Activated CD8-positive, alpha-beta T cell treated with anti-CD3 and anti-CD28 coated beads for 36 hours (primary cell): ENCODE measurements at regions not wholly inside any gene's neighbourhood (a gene's known extent, or its start where the extent isn't known, plus 50 kb on each side); places are given as distances from the start of the nearest gene placed in this dataset.
"Not testable (repeated sequence)": the region's sequence is repeated elsewhere in the genome, so short reads cannot be mapped to it uniquely, and the experiment has no call there.

Source experiments
- ATAC-seq: fragments of 200-7000 bp; cut with Tn5 transposase; one replicate; pipeline ENCODE4 v1.10.0; 2021; ENCODE audit warnings: mild to moderate bottlenecking, moderate library complexity
- CTCF ChIA-PET: fragments of 350-600 bp; sonication (Branson Sonifier 250); formaldehyde crosslinking; loops from one replicate; lab custom pipeline; 2021; ENCODE audit warnings: antibody characterized with exemption; lab: Charles Lee
- POLR2A ChIA-PET: fragments of 350-600 bp; sonication (Branson Sonifier 250); formaldehyde crosslinking; loops from one replicate; lab custom pipeline; 2021; ENCODE audit warnings: antibody characterized with exemption; lab: Charles Lee
- DNase-seq: peaks from one replicate; pipeline ENCODE4 v3.0.0-alpha.2; 2020
- H3K27ac Mint-ChIP-seq: one replicate; pipeline ENCODE4 v1.8.0; 2021; ENCODE audit warnings: mild to moderate bottlenecking, mixed read lengths
- H3K27me3 Mint-ChIP-seq: one replicate; pipeline ENCODE4 v1.8.0; 2021; ENCODE audit warnings: mixed read lengths
- H3K36me3 Mint-ChIP-seq: one replicate; pipeline ENCODE4 v1.8.0; 2021; ENCODE audit warnings: low read depth, mixed read lengths
- H3K4me1 Mint-ChIP-seq: one replicate; pipeline ENCODE4 v1.8.0; 2021; ENCODE audit warnings: low read depth, mixed read lengths
- H3K4me3 Mint-ChIP-seq: one replicate; pipeline ENCODE4 v1.8.0; 2021; ENCODE audit warnings: mild to moderate bottlenecking, moderate library complexity, mixed read lengths
- H3K9me3 Mint-ChIP-seq: one replicate; pipeline ENCODE4 v1.8.0; 2021; ENCODE audit warnings: mixed read lengths
- intact Hi-C: fragments of 100-400 bp; cut with micrococcal nuclease; formaldehyde crosslinking; loops from one replicate; pipeline ENCODE4 v1.10.0; 2022
- TF ChIP-seq, protein P1 (sequence below): fragments of 200-600 bp; IDR thresholded peaks from one replicate; pipeline ENCODE4 v1.8.0; 2022; ENCODE audit warnings: antibody characterized with exemption, mild to moderate bottlenecking

DNA sequence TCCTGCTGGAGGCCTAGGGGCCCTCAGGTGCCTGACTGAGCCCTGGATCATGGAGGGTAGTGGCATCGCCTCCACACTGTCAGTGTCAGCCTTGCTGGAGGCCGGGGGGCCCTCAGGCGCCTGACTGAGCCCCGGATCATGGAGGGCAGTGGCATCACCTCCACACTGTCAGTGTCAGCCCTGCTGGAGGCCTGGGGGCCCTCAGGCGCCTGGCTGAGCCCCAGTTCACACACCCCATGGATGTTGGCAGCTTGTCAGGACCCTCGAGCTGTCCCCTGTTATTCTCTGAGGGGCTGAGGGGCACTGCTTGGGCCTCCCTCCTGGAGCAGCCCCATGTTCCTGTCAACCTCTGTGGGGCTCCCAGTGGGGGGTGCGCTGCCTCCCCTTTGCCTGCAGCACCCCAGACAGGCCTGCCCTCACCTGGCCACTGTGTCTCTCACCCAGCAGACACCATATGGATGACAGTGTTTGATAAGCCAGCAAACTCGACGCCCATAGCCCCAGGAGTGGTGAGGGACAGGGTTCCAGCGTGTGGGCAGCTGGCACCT is 197.6 kb downstream of the LIPI start:
- no peaks in the 10 kb centered on the region for H3K27me3 Mint-ChIP-seq
- intact Hi-C loops, result no loop called here
- TF ChIP-seq, protein P1, sequence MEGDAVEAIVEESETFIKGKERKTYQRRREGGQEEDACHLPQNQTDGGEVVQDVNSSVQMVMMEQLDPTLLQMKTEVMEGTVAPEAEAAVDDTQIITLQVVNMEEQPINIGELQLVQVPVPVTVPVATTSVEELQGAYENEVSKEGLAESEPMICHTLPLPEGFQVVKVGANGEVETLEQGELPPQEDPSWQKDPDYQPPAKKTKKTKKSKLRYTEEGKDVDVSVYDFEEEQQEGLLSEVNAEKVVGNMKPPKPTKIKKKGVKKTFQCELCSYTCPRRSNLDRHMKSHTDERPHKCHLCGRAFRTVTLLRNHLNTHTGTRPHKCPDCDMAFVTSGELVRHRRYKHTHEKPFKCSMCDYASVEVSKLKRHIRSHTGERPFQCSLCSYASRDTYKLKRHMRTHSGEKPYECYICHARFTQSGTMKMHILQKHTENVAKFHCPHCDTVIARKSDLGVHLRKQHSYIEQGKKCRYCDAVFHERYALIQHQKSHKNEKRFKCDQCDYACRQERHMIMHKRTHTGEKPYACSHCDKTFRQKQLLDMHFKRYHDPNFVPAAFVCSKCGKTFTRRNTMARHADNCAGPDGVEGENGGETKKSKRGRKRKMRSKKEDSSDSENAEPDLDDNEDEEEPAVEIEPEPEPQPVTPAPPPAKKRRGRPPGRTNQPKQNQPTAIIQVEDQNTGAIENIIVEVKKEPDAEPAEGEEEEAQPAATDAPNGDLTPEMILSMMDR, result no peak
- no peak for ATAC-seq
- no peaks in the 10 kb centered on the region for H3K36me3 Mint-ChIP-seq
- CTCF ChIA-PET, result no interaction called here
- DNase-seq, result no peak
- no peaks in the 10 kb centered on the region for H3K9me3 Mint-ChIP-seq
- H3K4me3 Mint-ChIP-seq, result no peak overlapping the region
- POLR2A ChIA-PET, result no interaction called here
- no peaks in the 10 kb centered on the region for H3K4me1 Mint-ChIP-seq
- no peak overlapping the region for H3K27ac Mint-ChIP-seq

DNA sequence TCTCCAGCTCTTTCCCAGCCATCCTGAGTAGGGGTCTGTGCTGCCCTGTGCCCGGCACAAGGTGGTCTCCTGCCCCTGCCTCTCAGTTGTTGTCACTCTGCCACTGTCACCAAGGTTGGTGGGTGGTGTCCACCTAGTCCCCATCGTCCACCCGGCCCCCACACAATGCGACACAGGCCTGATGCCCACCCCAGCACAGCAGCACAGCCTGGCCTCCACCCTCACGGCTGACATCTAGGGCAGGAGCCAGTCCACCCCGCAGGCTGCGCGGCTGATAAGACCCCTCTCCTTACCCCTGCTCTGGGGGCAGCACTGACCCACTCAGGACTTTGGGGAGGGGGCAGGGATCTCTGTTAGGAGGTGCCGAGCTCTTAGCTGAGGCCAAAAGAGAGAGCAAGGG is 198.3 kb downstream of the LIPI start:
- ATAC-seq (no peak), DNase-seq (no peak)
- H3K4me1 Mint-ChIP-seq, result no peaks in the 10 kb centered on the region
- no peaks in the 10 kb centered on the region for H3K36me3 Mint-ChIP-seq
- no peak overlapping the region for H3K27ac Mint-ChIP-seq
- TF ChIP-seq, protein P1, result no peak
- no peaks in the 10 kb centered on the region for H3K9me3 Mint-ChIP-seq
- ChIA-PET CTCF (no interaction called here), POLR2A (no interaction called here)
- H3K4me3 Mint-ChIP-seq, result no peak overlapping the region
- H3K27me3 Mint-ChIP-seq, result no peaks in the 10 kb centered on the region
- intact Hi-C loops, result no loop called here

DNA sequence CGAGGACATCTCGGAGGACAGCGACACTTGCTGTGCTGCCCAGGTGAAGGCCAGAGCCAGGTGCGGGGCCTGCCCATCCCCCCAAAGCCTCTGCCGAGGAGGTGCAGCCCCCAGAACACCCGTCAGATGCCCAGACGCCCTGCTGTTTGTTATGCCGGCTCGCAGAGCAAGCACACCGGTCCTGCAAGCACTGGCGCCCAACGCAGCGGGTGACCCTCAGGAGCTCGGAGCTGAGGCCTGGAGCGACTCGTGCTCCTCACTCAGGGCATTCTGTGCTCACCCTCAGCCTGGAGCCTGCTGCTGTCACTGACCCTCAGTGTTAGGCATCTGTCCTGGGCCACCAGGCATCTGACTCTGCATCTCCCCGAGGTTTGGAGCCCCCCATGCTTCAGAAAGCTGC is 199.0 kb downstream of the LIPI start:
- H3K9me3 Mint-ChIP-seq, ATAC-seq, POLR2A ChIA-PET, intact Hi-C loops, CTCF ChIA-PET, H3K27me3 Mint-ChIP-seq, H3K4me1 Mint-ChIP-seq, H3K27ac Mint-ChIP-seq, H3K4me3 Mint-ChIP-seq, H3K36me3 Mint-ChIP-seq, DNase-seq: not testable (repeated sequence)

DNA sequence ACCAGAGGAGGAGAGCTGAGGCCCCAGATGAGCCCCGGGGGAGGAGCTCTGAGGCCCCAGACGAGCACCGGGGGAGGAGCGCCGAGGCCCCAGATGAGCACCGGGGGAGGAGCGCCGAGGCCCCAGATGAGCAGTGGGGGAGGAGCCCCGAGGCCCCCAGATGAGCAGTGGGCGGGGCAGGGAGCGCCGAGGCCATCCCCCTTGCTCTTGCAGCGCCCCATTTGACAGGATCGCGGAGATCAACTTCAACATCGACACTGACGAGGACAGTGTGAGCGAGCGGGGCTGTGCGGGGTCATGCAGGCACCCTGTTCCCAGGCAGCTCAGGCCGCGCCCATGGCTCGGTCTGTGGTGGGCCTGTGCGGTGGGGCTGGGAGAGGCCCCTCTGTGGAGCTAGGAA is 199.6 kb downstream of the LIPI start:
- POLR2A ChIA-PET, ATAC-seq, CTCF ChIA-PET: not testable (repeated sequence)

DNA sequence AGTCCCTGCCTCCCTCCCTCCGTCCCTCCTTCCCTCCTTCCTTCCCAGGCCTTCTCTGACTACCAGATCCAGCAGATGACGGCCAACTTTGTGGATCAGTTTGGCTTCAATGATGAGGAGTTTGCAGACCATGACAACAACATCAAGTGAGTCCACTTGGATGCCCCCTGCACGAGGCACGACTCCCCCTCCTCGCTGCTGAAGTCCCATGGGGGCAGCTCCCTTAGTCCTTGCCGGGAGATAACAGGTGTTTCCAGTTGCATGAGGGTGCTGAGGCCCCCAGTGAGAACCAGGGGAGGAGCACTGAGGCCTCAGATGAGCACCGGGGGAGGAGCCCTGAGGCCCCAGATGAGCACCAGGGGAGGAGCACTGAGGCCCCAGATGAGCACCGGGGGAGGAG is 200.0 kb downstream of the LIPI start:
- Mint-ChIP-seq H3K27ac (no peak overlapping the region), H3K9me3 (no peaks in the 10 kb centered on the region), H3K4me1 (no peaks in the 10 kb centered on the region), H3K36me3 (no peaks in the 10 kb centered on the region), H3K4me3 (no peak overlapping the region), H3K27me3 (no peaks in the 10 kb centered on the region)
- TF ChIP-seq, protein P1, result no peak
- ChIA-PET POLR2A (no interaction called here), CTCF (no interaction called here)
- intact Hi-C loops, result no loop called here
- DNase-seq (no peak), ATAC-seq (no peak)

More for the DNA sequence above, 199.6 kb downstream of the LIPI start:
- H3K4me3 Mint-ChIP-seq, H3K27me3 Mint-ChIP-seq, H3K27ac Mint-ChIP-seq, intact Hi-C loops, H3K36me3 Mint-ChIP-seq, H3K4me1 Mint-ChIP-seq, H3K9me3 Mint-ChIP-seq, DNase-seq: not testable (repeated sequence)

DNA sequence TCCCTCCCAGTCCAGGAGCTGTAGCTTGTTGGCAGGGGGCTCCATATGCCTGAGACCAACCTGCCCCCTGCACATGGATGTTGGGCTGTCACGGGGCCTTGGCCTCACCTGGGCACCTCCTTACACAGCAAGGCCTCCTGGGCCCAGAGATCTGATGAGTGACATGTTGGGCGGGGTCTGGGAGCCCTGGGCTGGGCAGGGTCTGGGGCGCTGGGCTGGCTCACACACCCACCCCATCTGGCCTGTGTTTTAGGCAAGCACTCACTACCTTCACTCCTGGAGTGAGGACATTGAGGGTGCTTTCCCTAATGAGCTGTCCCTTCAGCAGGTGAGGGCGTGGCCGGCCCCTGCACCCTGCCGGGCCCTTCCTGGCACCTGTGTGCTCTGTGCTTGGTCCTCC is 200.8 kb downstream of the LIPI start:
- ATAC-seq, H3K4me3 Mint-ChIP-seq, H3K27ac Mint-ChIP-seq, H3K36me3 Mint-ChIP-seq, POLR2A ChIA-PET, DNase-seq, intact Hi-C loops, H3K27me3 Mint-ChIP-seq, H3K4me1 Mint-ChIP-seq, H3K9me3 Mint-ChIP-seq, CTCF ChIA-PET: not testable (repeated sequence)

DNA sequence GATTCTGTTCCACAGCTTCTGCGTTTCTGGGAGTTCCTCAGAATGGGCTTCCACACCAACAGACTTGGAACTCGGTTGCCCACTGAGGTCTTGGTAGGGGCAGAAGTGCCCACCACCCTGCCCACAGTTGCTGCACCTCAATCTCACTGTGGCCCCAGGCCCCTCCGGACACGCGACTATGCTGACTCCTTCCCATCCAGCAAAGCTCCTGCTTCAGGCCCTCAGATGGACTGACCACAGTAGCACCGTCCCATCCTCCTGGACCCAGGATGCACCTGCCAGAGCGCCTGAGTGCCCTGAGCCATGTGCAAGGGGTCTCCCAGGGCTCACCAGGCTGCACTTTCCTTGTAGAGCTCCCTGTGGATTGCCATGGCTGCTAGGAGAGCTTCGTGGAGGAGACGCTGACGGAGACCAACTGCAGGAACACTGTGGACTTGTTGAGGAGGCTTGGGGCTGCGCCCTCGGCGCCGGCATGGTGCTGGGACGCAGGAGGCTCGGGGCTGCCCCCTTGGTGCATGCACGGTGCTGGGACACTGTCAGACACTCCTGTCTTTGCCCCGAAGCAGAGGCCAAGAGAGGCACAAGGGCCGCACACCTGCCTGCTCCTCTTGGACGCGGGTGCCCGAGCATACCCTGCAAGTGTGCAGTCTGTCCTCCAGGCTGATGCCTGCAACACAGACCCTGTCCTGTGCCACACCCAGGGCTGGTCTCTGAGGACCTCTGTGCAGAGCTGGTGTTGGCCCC is 201.3 kb downstream of the LIPI start:
- intact Hi-C loops, DNase-seq, ATAC-seq, H3K9me3 Mint-ChIP-seq, H3K36me3 Mint-ChIP-seq, H3K27me3 Mint-ChIP-seq, CTCF ChIA-PET, H3K4me1 Mint-ChIP-seq, H3K4me3 Mint-ChIP-seq, H3K27ac Mint-ChIP-seq, POLR2A ChIA-PET: not testable (repeated sequence)

DNA sequence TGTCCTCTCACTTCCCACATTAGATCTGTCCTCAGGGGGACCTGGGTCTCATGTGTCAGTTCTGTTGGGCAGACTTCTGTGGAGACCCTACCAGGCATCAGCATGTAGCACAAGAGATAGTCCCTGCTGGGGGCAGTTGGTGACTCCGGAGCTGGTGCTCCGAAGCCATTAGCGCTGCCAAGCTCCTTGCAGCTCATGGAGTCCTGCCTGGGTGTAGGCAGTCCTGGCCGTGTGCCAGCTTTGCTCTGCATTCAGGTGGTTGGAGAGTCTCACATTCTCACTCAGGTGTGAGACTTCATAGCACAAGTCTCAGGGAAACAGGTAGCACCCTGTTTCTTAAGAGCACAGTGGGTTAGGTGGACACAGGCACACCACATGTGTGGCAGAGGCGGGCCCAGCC is 202.3 kb downstream of the LIPI start:
- H3K4me1 Mint-ChIP-seq, H3K4me3 Mint-ChIP-seq, POLR2A ChIA-PET, intact Hi-C loops, CTCF ChIA-PET, H3K36me3 Mint-ChIP-seq, DNase-seq, H3K27me3 Mint-ChIP-seq, H3K27ac Mint-ChIP-seq, ATAC-seq, H3K9me3 Mint-ChIP-seq: not testable (repeated sequence)

DNA sequence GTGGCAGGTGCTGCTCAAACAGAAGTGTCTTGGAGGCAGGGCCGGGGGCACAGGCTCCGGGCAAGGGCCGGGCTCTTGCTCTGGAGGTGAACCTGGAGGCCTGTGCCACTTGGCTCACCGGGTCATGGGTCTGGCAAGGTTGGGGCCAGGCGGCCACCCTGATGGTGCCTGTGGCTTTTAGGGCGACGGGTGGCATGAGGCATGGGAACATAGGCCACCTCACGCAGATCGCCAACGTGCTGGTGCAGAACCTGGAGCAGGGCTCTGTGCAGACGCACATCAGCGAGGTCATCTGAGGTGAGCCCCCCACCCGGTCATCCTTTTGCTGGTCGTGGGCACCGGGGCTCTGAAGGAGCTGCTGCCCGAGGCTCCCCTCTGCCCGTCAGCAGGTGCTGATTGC is 202.7 kb downstream of the LIPI start:
- H3K9me3 Mint-ChIP-seq, H3K27me3 Mint-ChIP-seq, CTCF ChIA-PET, DNase-seq, POLR2A ChIA-PET, H3K36me3 Mint-ChIP-seq, H3K27ac Mint-ChIP-seq, H3K4me1 Mint-ChIP-seq, ATAC-seq, H3K4me3 Mint-ChIP-seq, intact Hi-C loops: not testable (repeated sequence)
